Stimulated activated CD8-positive, alpha-beta memory T cell treated with anti-CD3 and anti-CD28 coated beads, Interleukin-4, amount 100 ng/mL, for 48 hours (primary cell): ENCODE measurements at regions not wholly inside any gene's neighbourhood (a gene's known extent, or its start where the extent isn't known, plus 50 kb on each side); places are given as distances from the start of the nearest gene placed in this dataset.

Experiments used
- DNase-seq: peaks from one replicate; pipeline ENCODE4 v3.0.0-alpha.2; 2020

GRCh38 chr20:56805313-56805712, 176.2 kb downstream of the TFAP2C start:
- no peak for DNase-seq

- no peak for DNase-seq
These were observed 176.9 kb downstream of the TFAP2C start for GRCh38 chr20:56805966-56806365.

GRCh38 chr20:56806952-56807517, 177.9 kb downstream of the TFAP2C start:
- no peak for DNase-seq

- DNase-seq = no peak
These were observed 179.1 kb downstream of the TFAP2C start for GRCh38 chr20:56808117-56808725.

- DNase-seq = no peak
These were observed 179.6 kb downstream of the TFAP2C start for GRCh38 chr20:56808732-56809131.

GRCh38 chr20:56809668-56810067, 180.6 kb downstream of the TFAP2C start:
- no peak for DNase-seq

- DNase-seq = no peak
These were observed 181.0 kb downstream of the TFAP2C start for GRCh38 chr20:56810141-56810540.

- DNase-seq = no peak
These were observed 186.7 kb downstream of the TFAP2C start for GRCh38 chr20:56815796-56816195.

- DNase-seq = no peak
These were observed 187.2 kb downstream of the TFAP2C start for GRCh38 chr20:56816349-56816748.

- DNase-seq = no peak
These were observed 188.9 kb downstream of the TFAP2C start for GRCh38 chr20:56817780-56818675.

GRCh38 chr20:56820984-56821383, 191.9 kb downstream of the TFAP2C start:
- DNase-seq = no peak

- DNase-seq = no peak
These were observed 197.2 kb downstream of the TFAP2C start for GRCh38 chr20:56826306-56826704.

- DNase-seq = no peak
These were observed 197.9 kb downstream of the TFAP2C start for GRCh38 chr20:56826705-56827665.

GRCh38 chr20:56827763-56828162, 198.7 kb downstream of the TFAP2C start:
- no peak for DNase-seq

GRCh38 chr20:56828402-56828801, 199.3 kb downstream of the TFAP2C start:
- DNase-seq = no peak

- no peak for DNase-seq
These were observed 200.8 kb downstream of the TFAP2C start for GRCh38 chr20:56829788-56830385.

- DNase-seq = no peak
These were observed 202.7 kb downstream of the TFAP2C start for GRCh38 chr20:56831795-56832194.

GRCh38 chr20:56833427-56833826, 204.3 kb downstream of the TFAP2C start:
- no peak for DNase-seq

GRCh38 chr20:56835829-56836550, 206.9 kb downstream of the TFAP2C start:
- DNase-seq = no peak

- no peak for DNase-seq
These were observed 210.1 kb downstream of the TFAP2C start for GRCh38 chr20:56839222-56839621.

GRCh38 chr20:56839786-56840185, 210.7 kb downstream of the TFAP2C start:
- DNase-seq = no peak
